Cardiac septum (tissue), 1 donor: ENCODE measurements at regions not wholly inside any gene's neighbourhood (a gene's known extent, or its start where the extent isn't known, plus 50 kb on each side); places are given as distances from the start of the nearest gene placed in this dataset.
"Not testable (repeated sequence)": the region's sequence is repeated elsewhere in the genome, so short reads cannot be mapped to it uniquely, and the experiment has no call there.

ENCODE experiments used
- DNase-seq: peaks from one replicate; pipeline ENCODE4 v3.0.0-alpha.2; 2020; ENCODE audit warnings: low spot score
- intact Hi-C: fragments of 100-400 bp; cut with DNase I; formaldehyde crosslinking; loops from one replicate; pipeline ENCODE4 v1.14.0; 2022
- donor health status: DM: no; HTN: no; CAD: no.

DNA sequence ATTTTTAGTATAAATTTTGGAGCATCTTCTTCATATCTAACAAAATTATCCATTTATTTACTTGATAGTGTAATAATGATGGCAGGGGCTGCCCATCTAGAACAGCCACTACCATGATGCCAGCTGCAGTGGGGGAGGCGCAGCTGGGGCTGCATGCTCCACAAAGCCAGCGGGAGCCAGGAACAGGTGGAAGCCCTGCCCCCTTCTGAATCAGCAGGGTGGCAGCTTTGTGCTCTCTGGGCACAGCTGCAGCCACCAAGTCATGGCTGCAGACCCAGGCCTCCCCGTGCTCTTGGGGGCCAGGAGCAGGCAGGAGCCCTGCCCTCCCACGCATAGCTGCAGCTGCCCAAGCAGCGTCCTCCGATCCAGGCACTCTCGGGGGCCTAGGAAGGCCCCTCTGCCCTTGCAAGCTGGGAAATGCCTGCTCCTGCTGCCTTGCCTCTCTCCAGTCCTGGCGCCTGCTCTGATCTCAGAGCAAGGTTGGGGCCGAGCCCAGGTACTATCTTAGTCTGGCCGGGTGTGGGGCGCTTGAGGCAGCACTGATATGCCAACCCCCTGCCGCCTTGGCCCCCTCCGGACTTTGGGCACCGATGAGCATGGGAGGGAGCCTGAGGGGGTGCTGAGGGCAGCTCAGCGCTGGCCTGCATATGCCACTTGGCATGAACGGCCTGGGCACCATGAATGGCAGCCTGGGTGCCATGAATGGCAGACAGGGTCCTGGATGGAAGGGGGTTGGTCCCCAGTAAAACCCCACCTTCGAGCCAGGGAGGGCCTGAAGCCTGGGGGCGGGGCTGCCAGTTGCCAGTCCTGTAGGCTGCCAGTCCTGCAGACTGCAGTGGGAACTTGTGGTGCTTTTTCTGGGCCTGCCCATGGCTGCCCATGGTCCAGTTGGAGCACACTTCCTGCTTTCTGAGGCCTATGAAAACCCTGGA, 1110.8 kb upstream of the POT1 start:
- DNase-seq, result no peak
- intact Hi-C loops, result no loop called here

DNA sequence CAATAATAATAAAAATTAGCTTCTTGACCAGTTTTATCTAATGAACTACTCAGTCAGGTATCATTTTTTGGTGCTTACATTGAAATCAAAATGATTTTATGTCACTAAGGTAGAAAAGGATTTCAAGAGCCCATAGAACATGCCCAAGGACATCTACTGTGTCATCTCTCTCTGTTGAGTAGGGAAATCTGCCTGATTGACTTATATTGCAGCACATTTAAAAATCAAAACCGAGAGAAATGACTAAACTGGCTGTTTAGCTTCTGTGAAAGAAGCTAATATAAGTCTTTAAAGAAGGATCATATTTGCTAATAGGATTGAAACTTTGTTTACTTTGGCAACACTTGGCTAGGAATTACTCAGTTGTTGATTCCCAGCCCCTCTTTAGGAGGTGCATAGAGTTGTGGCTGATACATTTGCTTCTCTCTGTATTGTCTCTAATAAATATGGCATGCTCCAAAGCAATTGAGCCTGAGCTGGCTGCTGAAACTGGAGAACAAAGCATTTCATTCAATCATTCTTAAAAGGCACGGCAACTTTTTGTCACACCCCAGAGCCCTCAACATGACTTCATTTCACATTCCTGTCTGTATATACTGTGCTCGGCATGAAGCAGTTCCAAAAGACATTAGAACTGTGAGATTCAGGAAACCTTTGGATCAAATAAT, 1096.9 kb upstream of the POT1 start:
- DNase-seq, result no peak
- intact Hi-C loops, result no loop called here

DNA sequence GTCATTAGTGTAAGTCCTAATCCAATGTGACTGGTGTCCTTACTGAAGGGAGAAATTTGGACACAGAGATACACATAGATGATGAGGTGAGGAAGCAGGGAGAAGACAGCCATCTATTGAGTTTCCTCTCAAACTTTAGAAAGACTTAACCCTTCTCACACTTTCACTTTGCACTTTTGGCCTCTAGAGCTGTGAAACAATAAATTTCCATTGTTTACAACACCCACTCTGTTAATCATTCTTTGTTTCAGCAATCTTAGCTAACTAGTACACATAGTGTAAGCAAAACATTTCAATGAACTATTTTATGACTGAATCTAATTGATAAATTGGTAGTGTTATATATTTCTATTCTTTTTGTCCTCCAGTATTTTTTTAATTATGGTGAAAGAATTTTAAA, 1092.8 kb upstream of the POT1 start:
- DNase-seq, result no peak
- intact Hi-C loops, result no loop called here

DNA sequence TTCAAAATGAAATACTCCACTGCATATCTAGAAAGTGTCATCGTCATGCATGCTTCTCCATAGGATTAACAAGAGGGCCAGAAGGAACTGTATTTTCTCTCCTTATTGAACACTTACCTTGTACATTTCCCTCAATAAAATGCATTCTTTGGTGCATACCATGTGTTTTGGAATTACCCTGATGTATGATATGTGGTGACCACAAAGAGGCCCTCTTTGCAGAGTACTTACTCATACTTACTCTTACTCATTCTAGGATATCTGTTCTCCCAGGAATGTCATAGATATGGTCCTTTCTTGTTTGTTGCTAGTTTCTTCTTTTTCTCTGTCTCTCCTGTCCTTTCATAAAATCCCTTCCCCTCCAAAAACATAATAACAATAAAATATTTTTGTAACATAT, 1087.1 kb upstream of the POT1 start:
- intact Hi-C loops, result no loop called here
- no peak for DNase-seq

DNA sequence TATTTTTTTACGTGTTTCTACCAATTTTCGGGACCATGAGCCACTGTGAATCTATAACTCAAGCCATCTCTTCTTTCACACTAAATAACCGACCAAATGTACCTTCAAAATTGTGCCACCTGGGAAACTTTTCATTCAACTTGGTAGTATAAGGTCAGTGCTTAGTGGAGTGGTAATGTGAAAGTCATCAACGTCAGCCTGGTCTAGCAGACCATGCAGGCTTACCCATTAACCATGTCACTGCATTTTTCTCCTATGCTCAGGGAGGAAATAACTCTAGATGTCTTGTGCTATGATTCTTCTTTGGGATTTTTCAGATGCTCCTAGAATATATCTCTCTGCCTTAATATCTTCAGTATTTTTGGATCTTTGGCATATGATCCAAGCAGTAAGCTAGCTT, 1075.4 kb upstream of the POT1 start:
- intact Hi-C loops, result no loop called here
- DNase-seq, result no peak

DNA sequence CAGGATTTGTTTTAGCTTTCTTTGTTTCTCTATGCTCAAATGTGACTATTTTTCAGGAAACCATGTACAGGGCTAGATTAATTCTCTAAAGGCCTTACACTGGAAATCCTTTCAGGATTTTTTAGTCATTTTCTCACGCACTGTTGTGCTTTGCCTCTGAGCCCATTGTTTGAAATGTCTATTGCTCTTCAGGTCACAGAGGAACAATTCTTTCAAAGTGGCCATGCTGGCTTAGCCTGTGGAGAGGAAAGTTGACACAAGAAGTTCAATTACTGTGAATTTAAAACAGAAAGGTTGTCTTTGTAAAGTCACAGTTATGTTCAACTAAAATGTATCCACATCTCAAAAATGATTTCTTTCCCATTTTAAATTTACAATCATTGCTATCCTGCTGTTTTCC, 1071.7 kb upstream of the POT1 start:
- intact Hi-C loops, result no loop called here
- no peak for DNase-seq

DNA sequence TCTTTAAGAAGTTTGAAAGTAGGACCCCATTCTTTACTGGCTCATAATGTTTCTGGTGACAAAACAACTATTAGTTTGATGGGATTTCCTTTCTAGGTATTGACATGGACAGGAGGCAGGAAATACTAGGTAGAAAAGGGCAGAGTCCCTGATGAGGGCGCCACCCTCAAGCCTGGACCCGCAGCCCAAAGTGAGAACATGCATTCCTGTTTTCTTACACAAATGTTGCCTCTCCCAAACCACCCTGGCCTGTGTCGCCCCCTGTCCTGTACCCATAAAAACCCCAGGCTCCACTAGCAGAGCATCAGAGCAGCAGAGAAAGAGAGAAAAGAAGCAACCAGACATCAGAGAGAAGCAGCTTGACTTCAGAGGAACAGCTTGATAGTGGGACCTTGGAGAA, 1055.2 kb upstream of the POT1 start:
- intact Hi-C loops, result no loop called here
- DNase-seq, result no peak

DNA sequence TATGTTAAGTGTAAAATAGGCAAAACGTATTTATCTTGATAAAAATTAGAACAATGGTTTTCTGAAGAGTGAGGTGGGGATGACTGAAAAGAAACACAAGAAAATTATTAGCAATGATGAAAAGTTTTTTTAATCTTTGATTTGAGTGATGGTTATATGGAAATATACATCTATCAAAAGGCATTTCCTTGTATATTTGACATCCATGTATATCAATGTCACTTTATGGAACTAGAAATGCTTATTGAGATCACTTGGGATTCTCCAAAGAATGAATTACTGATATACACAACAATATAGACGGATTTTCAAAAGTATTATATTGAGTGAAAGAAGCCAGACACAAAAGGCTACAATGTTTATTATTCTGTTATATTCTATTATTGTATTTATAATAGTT, 1042.0 kb upstream of the POT1 start:
- DNase-seq, result no peak
- intact Hi-C loops, result no loop called here

DNA sequence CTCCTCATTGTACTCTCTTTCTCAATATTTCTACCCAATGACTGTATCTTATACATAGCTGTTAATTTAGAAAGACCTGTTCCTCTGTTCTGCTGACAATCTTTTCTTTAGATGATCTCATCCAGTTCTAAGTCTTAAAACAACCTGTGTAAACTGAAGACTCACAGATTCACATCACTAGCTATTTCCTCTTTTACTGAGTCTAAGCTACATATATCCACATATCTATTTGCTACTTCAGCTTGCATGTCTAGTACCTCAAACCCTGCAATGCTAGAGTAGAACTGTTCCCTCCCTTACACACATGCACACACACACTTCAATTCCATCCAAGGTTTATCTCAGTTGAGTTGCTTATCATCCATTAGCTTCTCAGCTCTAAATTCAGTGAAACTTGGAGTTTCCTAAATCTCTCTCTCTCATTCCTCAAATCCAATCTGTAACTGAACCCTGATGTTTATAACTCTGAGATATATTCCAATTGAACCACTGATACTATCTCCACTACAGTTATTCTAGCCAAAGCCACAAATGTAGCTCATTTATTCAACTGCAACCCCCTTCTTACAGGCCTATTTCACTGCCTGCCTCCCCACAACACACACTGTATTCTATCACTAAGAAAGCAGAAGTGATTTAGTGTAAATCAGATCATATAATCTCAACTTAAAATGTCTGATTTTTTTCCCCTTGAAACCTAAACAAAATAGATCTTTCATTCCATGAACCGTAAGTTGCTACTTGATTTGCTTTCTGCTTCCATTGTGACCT, 1036.8 kb upstream of the POT1 start:
- intact Hi-C loops, result no loop called here
- no peak for DNase-seq

DNA sequence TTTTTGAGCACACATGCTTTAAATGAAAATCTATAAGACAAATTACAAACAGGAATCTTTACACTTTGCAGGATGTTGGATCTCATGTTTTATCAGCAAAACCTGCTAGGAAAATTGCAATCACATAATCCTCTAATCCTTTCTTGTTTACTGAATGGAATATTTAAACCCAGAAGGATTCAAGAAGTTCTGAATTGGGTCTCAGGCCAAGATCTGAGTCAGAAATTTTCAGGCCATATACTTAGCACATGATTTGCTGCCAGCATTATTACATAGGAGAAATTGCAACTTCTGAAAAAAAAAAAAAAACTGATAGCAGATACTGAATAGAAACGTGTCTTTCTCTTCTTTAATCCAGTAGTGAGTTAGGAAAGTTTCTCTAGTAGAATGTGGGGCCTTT, 1005.3 kb upstream of the POT1 start:
- intact Hi-C loops, result no loop called here
- DNase-seq, result no peak

DNA sequence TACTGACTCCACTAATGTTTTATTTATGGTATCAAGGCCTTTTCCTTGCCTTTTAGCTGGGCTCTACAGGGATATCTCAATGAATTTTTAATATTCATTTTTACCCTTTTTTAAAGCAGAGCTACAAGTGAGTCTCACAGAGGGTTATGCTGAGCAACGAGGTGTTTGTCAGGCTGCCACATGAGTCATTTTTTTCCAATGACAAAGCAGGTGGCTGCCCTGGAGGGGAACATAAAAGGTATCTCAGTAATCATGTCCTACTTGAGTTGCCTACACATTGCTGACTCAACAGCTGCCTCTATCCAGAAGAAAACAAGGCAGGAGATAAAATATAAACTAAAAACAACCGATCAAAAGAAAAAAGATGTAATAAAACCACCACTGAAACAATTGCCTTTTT, 1004.9 kb upstream of the POT1 start:
- intact Hi-C loops, result no loop called here
- no peak for DNase-seq

DNA sequence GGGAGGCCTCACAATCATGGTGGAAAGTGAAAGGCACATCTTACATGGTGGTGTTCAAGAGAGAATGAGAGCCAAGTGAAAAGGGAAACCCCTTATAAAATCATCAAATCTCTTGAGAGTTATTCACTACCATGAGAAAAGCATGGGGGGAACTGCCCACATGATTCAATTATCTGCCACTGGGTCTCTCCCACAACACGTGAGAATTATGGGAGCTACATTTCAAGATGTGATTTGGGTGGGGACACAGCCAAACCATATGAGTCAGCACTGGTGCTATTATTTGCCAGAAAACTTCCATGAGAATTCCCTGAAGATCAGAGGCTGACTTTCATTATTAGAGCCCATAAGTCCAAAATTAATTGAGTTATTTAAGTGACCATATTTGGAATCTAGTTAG, 1001.2 kb upstream of the POT1 start:
- intact Hi-C loops, result no loop called here
- no peak for DNase-seq

DNA sequence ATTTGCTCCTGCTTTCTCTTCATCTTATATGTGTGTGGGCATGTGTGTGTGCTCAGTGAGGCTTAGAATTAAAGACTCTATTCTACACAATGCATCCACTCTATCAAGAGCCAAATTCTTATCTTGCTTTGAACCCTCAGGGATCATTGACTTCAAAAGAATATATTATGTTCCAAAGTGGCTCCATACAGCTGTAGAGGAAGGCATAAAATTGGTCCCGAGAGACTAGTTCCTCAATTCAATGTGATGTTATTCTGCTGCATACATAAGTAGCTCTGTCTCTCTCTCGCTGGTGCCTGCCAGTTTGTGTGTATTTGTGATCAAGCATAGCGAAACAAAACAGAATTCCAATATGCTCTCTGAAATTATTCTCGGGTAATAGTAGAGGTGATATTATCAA, 997.9 kb upstream of the POT1 start:
- no peak for DNase-seq
- intact Hi-C loops, result no loop called here

DNA sequence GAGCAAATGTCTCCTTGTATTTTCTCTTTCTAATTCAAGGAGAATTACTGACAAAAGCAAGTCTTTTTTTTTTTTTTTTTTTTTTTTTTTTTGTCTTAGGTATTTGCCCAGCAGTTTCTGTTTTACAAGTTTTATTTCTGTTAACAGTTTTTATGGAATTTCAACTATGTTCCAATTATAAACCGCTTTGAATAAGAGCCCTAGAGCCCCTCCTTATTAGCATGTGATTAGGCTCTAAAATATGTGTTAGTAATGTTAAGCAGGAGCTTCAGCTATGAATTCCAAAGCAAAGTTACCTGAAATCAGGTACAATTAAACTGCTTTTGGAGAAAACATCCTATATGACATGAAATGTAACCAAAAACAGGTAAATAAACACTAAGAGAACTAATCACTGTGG, 997.0 kb upstream of the POT1 start:
- no peak for DNase-seq
- intact Hi-C loops, result no loop called here

DNA sequence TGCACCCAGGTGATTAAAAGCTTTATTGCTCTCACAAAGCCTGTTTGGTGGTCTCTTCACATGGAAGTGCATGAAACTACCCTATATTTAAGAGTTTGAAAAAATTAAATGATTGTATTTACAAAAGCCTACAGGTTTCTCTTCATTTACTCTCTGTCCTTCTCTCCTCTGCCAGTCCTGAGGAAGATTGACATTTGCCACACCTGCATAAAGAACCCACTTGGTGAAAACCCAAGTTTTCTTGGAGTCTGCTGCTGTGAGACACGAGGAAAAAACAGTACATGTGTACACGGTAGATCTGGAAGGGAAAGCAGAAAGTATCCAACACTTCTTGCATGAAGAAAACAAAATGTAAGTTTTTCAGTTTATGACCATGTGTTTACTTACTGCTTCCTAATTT, 994.4 kb upstream of the POT1 start:
- no peak for DNase-seq

DNA sequence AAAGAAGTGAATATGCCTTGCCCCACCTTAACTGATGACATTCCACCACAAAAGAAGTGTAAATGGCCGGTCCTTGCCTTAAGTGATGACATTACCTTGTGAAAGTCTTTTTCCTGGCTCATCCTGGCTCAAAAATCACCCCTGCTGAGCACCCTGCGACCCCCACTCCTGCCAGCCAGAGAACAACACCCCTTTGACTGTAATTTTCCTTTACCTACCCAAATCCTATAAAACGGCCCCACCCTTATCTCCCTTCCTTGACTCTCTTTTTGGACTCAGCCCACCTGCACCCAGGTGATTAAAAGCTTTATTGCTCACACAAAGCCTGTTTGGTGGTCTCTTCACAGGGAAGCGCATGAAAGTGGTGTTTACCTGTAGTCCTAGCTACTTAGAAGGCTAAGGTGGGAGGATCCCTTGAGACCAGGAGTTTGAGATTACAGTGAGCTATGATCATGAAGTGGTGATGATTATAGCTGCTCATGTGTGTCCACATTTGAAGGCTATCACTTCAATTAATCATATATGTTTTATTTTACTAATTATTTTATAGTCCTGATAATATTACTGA, 985.8 kb upstream of the POT1 start:
- DNase-seq, intact Hi-C loops: not testable (repeated sequence)

More for the DNA sequence above, 994.4 kb upstream of the POT1 start:
- intact Hi-C loops, result no loop called here

DNA sequence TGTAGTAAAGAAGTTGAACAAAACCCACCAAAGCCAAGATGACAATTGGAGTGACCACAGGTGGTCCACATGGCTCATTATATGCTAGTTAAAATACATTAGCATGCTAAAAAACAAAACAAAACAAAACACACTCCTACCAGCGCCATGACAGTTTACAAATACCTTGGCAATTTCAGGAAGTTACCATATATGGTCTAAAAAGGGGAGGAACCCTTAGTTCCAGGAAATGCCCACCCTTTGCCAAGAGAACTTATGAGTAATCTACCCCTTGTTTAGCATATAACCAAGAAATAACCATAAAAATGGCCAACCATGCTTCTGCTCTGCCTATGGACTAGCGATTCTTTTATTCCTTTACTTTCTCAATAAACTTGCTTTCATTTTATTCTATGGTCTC, 979.1 kb upstream of the POT1 start:
- DNase-seq, result no peak
- intact Hi-C loops, result no loop called here

DNA sequence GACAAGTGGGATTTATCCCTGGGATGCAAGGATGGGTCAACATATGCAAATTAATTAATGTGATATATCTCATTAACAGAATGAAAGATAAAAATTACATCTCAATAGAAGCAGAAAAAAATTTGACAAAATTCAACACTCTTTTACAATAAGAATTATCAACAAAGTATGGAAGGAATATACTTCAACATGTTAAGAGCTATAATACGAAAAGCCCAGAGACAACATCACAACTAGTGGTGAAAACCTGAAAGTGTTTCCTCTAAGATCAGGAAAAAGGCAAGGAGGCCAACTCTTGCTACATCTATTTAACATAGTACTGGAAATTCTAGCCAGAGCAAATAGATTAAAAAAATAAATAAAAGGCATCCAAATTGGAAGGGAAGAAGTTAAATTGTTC, 970.0 kb upstream of the POT1 start:
- intact Hi-C loops, result no loop called here
- DNase-seq, result no peak

DNA sequence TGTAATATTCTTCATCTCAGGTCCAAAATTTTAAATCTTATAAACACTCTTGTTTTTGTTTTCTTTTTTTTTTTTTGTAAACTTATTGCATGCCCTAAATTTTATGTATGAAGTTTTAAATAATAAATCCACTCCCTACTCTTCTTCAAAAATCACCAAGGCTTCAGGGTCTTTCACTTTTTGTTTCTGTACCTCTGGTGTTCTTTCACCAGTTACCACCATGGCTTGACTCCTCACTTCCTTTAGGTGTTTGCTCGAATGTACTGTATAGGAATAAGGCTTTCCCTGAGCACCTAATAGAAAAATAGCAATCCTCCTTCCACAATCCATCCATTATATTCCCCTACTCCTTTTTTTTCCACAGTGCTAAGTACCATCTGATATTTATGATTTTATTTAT, 962.8 kb upstream of the POT1 start:
- intact Hi-C loops, result no loop called here

DNA sequence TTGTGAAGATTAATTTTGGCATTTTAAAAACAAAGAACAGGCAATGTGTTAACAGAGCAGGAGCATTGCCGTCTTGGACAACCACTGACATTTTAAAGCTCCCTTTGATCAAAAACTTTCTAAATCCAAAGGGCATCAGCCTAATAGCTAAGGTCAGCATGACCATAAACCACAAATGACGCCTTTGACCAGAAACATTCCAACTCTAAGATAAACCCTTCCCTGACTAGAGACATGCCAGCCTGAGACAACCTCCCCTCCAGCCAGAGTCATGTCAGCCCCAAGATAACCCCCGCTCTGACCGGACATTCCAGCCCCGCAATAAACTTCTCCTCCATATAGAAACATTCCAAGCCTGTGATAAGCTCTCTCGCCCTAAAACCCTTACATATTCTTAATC, 949.4 kb upstream of the POT1 start:
- intact Hi-C loops, result no loop called here
- DNase-seq, result no peak

More for the DNA sequence above, 962.8 kb upstream of the POT1 start:
- DNase-seq, result no peak
